SK-N-SH (cell line): ENCODE measurements at regions not wholly inside any gene's neighbourhood (a gene's known extent, or its start where the extent isn't known, plus 50 kb on each side); places are given as distances from the start of the nearest gene placed in this dataset.

ENCODE experiments used
- CTCF ChIA-PET: fragments of 300-600, 350-600 bp; formaldehyde crosslinking; extraction: SDS; loops from one replicate; lab custom pipeline; 2021; lab: Yijun Ruan, JAX
- POLR2A ChIA-PET: fragments of 350-600 bp; sonication (Branson Sonifier 250); formaldehyde crosslinking; extraction: SDS; loops from one replicate; lab custom pipeline; 2020; ENCODE audit warnings: antibody characterized with exemption, inconsistent platforms; lab: Yijun Ruan, JAX
- DNase-seq: peaks from one replicate; pipeline ENCODE4 v3.0.0; 2012
- H2AFZ ChIP-seq: fragments of 200-600 bp; sonication (generic); 2 replicates; pipeline ENCODE4 v1.8.1; 2016; ENCODE audit warnings: antibody characterized with exemption, mild to moderate bottlenecking, low read depth
- H3F3A ChIP-seq: fragments of 200-600 bp; sonication (generic); replicated peaks from 2 replicates; pipeline ENCODE3; 2016; ENCODE audit warnings: antibody characterized with exemption, mild to moderate bottlenecking; ENCODE audit not compliant: insufficient read depth
- H3K27ac ChIP-seq, 2 experiments: fragments of 200-500 bp in 1 of 2; fragments of 200-600 bp in 1 of 2; sonication (Bioruptor generic) in 1 of 2; sonication (generic), shearing (Covaris generic) in 1 of 2; 2 replicates each; pipeline versions ENCODE4 v1.5.1 to v1.6.1; 2014 to 2016; ENCODE audit warnings: low read depth in 2 of 2, inconsistent platforms in 1 of 2, low read length in 1 of 2, mild to moderate bottlenecking in 1 of 2, mixed read lengths in 1 of 2
- H3K27me3 ChIP-seq: fragments of 200-600 bp; sonication (generic), shearing (Covaris generic); 2 replicates; pipeline ENCODE4 v1.6.1; 2016; ENCODE audit warnings: mixed run types; ENCODE audit not compliant: insufficient read depth
- H3K36me3 ChIP-seq, 2 experiments: fragments of 200-500 bp in 1 of 2; fragments of 200-600 bp in 1 of 2; sonication (Bioruptor generic) in 1 of 2; sonication (generic) in 1 of 2; replicated peaks in 1 of 2; 2 replicates each; pipeline versions ENCODE3 to v1.5.1; 2014 to 2016; ENCODE audit warnings: low read length in 1 of 2, mild to moderate bottlenecking in 1 of 2; ENCODE audit not compliant: insufficient read depth in 2 of 2, control insufficient read depth in 1 of 2
- H3K4me1 ChIP-seq, 2 experiments: fragments of 200-500 bp in 1 of 2; fragments of 200-600 bp in 1 of 2; sonication (Bioruptor generic) in 1 of 2; sonication (generic), shearing (Covaris generic) in 1 of 2; 2 replicates each; pipeline versions ENCODE4 v1.5.1 to v1.6.1; 2014 to 2016; ENCODE audit warnings: low read depth in 1 of 2, low read length in 1 of 2, mixed run types in 1 of 2; ENCODE audit not compliant: insufficient read depth in 2 of 2, control insufficient read depth in 1 of 2
- H3K4me2 ChIP-seq: fragments of 200-600 bp; sonication (generic), shearing (Covaris generic); 2 replicates; pipeline ENCODE4 v1.6.1; 2017; ENCODE audit warnings: mixed run types
- H3K4me3 ChIP-seq, 2 experiments: fragments of 200-500 bp in 1 of 2; fragments of 200-600 bp in 1 of 2; sonication (Bioruptor generic) in 1 of 2; sonication (generic), shearing (Covaris generic) in 1 of 2; 2 replicates each; pipeline versions ENCODE4 v1.5.1 to v1.8.1; 2014 to 2016; ENCODE audit warnings: low read depth in 2 of 2, inconsistent platforms in 1 of 2, low read length in 1 of 2, mild to moderate bottlenecking in 1 of 2, mixed read lengths in 1 of 2, moderate library complexity in 1 of 2
- H3K79me2 ChIP-seq: fragments of 200-600 bp; sonication (generic); 2 replicates; pipeline ENCODE4 v1.8.1; 2017; ENCODE audit warnings: mild to moderate bottlenecking; ENCODE audit not compliant: insufficient read depth
- H3K9ac ChIP-seq: fragments of 200-600 bp; sonication (generic); 2 replicates; pipeline ENCODE4 v1.6.1; 2017; ENCODE audit warnings: mixed run types
- H3K9me2 ChIP-seq: fragments of 200-600 bp; sonication (generic); 2 replicates; pipeline ENCODE4 v1.6.1; 2017; ENCODE audit warnings: mixed run types
- H3K9me3 ChIP-seq: fragments of 200-600 bp; sonication (generic); 2 replicates; pipeline ENCODE4 v1.6.1; 2017; ENCODE audit warnings: mixed run types, mild to moderate bottlenecking, moderate library complexity
- H4K20me1 ChIP-seq: fragments of 200-600 bp; sonication (generic); 2 replicates; pipeline ENCODE4 v1.6.1; 2017; ENCODE audit warnings: mild to moderate bottlenecking, mixed run types; ENCODE audit not compliant: insufficient read depth
- CHD2 ChIP-seq: fragments of 150-350 bp; IDR thresholded peaks from 2 replicates; pipeline ENCODE4 v1.6.1; 2018; ENCODE audit warnings: low read length; ENCODE audit not compliant: partially characterized antibody
- CTCF ChIP-seq: fragments of 200-600 bp; sonication (generic); IDR thresholded peaks from 2 replicates; pipeline ENCODE4 v1.6.1; 2017; ENCODE audit warnings: antibody characterized with exemption, mild to moderate bottlenecking, moderate library complexity
- ELF1 ChIP-seq: IDR thresholded peaks from 2 replicates; pipeline ENCODE4 v1.4.0; 2012
- EP300 ChIP-seq, 2 experiments: IDR thresholded peaks; 2 replicates each; pipeline versions ENCODE4 v1.4.0 to v1.6.1; 2012; ENCODE audit warnings: borderline replicate concordance in 1 of 2, low read depth in 1 of 2, low read length in 1 of 2
- EZH2phosphoT487 ChIP-seq: fragments of 200-600 bp; sonication (generic); IDR thresholded peaks from 2 replicates; pipeline ENCODE4 v1.6.1; 2017; ENCODE audit warnings: low read depth, mixed run types, mild to moderate bottlenecking, antibody characterized with exemption, moderate library complexity, borderline replicate concordance
- FOSL2 ChIP-seq: IDR thresholded peaks from 2 replicates; pipeline ENCODE4 v1.4.0; 2012; ENCODE audit warnings: low read depth, mild to moderate bottlenecking, moderate library complexity, borderline replicate concordance
- FOXJ3 ChIP-seq: sonication (generic); formaldehyde crosslinking; IDR thresholded peaks from 2 replicates; pipeline ENCODE4 v1.5.1; 2020; ENCODE audit warnings: mild to moderate bottlenecking, missing genetic modification reagents
- GATA2 ChIP-seq: sonication (generic); formaldehyde crosslinking; IDR thresholded peaks from 2 replicates; pipeline ENCODE4 v1.5.0; 2020; ENCODE audit warnings: mild to moderate bottlenecking, missing genetic modification reagents
- JUND ChIP-seq: IDR thresholded peaks from 2 replicates; pipeline ENCODE4 v1.4.0; 2012
- MXI1 ChIP-seq: IDR thresholded peaks from 2 replicates; pipeline ENCODE4 v1.6.1; 2012; ENCODE audit warnings: mild to moderate bottlenecking, low read depth, low read length, improper control_type of control experiment
- NFIC ChIP-seq: IDR thresholded peaks from 2 replicates; pipeline ENCODE4 v1.4.0; 2012; ENCODE audit warnings: borderline replicate concordance
- NRF1 ChIP-seq: IDR thresholded peaks from 2 replicates; pipeline ENCODE4 v1.6.1; 2012; ENCODE audit warnings: low read depth, mild to moderate bottlenecking, low read length
- POLR2AphosphoS5 ChIP-seq: IDR thresholded peaks from 2 replicates; pipeline ENCODE4 v1.6.1; 2012; ENCODE audit warnings: low read depth, low read length
- RFX5 ChIP-seq: IDR thresholded peaks from 2 replicates; pipeline ENCODE4 v1.6.1; 2012; ENCODE audit warnings: mild to moderate bottlenecking, improper control_type of control experiment, low read length
- SMC3 ChIP-seq: IDR thresholded peaks from 2 replicates; pipeline ENCODE4 v1.6.1; 2012; ENCODE audit warnings: low read depth, low read length, improper control_type of control experiment
- TEAD4 ChIP-seq: IDR thresholded peaks from 2 replicates; pipeline ENCODE4 v1.4.0; 2012; ENCODE audit warnings: mild to moderate bottlenecking, borderline replicate concordance; ENCODE audit not compliant: insufficient read depth
- USF1 ChIP-seq: IDR thresholded peaks from 2 replicates; pipeline ENCODE4 v1.4.0; 2012; ENCODE audit warnings: low read depth, borderline replicate concordance
- USF2 ChIP-seq: fragments of 150-350 bp; IDR thresholded peaks from 2 replicates; pipeline ENCODE4 v1.6.1; 2017; ENCODE audit warnings: antibody characterized with exemption, low read length, low read depth, borderline replicate concordance
- WGBS: methylation state at CpG from one replicate; pipeline ENCODE4 v1.1.6; 2017; ENCODE audit warnings: low lambda C conversion rate; 5-methylcytosine and 5-hydroxymethylcytosine counted together
- TF ChIP-seq, protein P1 (sequence below): IDR thresholded peaks from 2 replicates; pipeline ENCODE4 v1.4.0; 2012; ENCODE audit warnings: low read depth
- TF ChIP-seq, protein P2 (sequence below): IDR thresholded peaks from 2 replicates; pipeline ENCODE4 v1.6.1; 2012; ENCODE audit warnings: mild to moderate bottlenecking, low read depth, low read length, moderate library complexity

DNA sequence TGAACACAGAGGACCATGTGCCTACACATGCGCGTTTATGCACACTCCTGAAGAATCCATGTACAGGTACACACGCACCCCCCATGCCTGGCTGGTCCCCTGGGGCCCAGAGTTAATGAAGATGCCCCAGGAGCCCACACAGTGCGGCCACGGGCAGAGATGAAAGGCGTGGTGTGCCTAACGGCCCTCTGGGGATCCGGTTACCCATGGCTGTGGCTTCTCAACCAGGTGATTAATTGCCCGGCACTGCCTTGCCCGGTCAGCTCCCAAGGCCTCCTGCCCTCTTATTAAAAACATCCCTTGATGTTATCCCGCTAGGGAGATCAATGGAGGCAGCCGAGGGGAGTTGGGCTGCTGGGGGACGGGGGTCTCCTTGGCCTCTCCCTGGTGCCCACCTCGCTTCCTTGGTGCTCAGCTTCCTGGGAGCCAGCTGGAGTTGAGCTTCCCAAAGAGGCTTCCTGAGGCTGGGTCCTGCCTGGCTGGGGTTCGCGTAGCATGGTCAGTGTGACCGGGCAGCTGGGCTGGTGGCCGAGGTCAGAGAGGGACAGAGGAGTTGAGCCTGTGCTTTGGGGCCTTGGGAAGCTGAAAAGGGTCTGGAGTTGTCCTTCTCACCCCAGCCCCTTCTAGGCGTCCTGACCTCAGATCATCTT is 75.0 kb upstream of the WNT4 start:
- ChIA-PET POLR2A (no interaction called here), CTCF (no interaction called here)
- 38% methylated on average over 7 of the region's 19 CpGs for WGBS
- no peaks in the 10 kb centered on the region for H3K36me3 ChIP-seq
- H4K20me1 ChIP-seq: no peaks in the 10 kb centered on the region
- H2AFZ ChIP-seq: no peak overlapping the region
- H3K27me3 ChIP-seq: peaks cover 2% of the 10 kb centered on the region; the same call in 1 of the 2 replicates
- no peaks in the 10 kb centered on the region for H3F3A ChIP-seq
- no peaks in the 10 kb centered on the region for H3K9me3 ChIP-seq
- no peak overlapping the region for H3K4me3 ChIP-seq
- no peak overlapping the region for H3K4me2 ChIP-seq
- TF ChIP-seq ELF1 (no peak), USF1 (no peak), JUND (no peak), CHD2 (no peak), FOSL2 (no peak), EZH2phosphoT487 (no peak), TEAD4 (no peak), CTCF (no peak), USF2 (no peak), NFIC (no peak), SMC3 (no peak), NRF1 (no peak), EP300 (IDR thresholded peaks at IDR 0.05; ENCODE audit: borderline replicate concordance in 1 of 2, low read depth in 1 of 2, low read length in 1 of 2) (no peak), MXI1 (no peak), RFX5 (no peak), GATA2 (no peak), FOXJ3 (no peak), POLR2AphosphoS5 (no peak)
- TF ChIP-seq, protein P1, sequence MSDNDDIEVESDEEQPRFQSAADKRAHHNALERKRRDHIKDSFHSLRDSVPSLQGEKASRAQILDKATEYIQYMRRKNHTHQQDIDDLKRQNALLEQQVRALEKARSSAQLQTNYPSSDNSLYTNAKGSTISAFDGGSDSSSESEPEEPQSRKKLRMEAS: no peak
- TF ChIP-seq, protein P2, sequence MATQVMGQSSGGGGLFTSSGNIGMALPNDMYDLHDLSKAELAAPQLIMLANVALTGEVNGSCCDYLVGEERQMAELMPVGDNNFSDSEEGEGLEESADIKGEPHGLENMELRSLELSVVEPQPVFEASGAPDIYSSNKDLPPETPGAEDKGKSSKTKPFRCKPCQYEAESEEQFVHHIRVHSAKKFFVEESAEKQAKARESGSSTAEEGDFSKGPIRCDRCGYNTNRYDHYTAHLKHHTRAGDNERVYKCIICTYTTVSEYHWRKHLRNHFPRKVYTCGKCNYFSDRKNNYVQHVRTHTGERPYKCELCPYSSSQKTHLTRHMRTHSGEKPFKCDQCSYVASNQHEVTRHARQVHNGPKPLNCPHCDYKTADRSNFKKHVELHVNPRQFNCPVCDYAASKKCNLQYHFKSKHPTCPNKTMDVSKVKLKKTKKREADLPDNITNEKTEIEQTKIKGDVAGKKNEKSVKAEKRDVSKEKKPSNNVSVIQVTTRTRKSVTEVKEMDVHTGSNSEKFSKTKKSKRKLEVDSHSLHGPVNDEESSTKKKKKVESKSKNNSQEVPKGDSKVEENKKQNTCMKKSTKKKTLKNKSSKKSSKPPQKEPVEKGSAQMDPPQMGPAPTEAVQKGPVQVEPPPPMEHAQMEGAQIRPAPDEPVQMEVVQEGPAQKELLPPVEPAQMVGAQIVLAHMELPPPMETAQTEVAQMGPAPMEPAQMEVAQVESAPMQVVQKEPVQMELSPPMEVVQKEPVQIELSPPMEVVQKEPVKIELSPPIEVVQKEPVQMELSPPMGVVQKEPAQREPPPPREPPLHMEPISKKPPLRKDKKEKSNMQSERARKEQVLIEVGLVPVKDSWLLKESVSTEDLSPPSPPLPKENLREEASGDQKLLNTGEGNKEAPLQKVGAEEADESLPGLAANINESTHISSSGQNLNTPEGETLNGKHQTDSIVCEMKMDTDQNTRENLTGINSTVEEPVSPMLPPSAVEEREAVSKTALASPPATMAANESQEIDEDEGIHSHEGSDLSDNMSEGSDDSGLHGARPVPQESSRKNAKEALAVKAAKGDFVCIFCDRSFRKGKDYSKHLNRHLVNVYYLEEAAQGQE: no peak
- H3K4me1 ChIP-seq: no peaks in the 10 kb centered on the region
- no peak for DNase-seq
- no peak overlapping the region for H3K9ac ChIP-seq
- no peak overlapping the region for H3K27ac ChIP-seq
- H3K9me2 ChIP-seq: no peaks in the 10 kb centered on the region
- no peaks in the 10 kb centered on the region for H3K79me2 ChIP-seq
